K562 (cell line): ENCODE measurements at regions not wholly inside any gene's neighbourhood (a gene's known extent, or its start where the extent isn't known, plus 50 kb on each side); places are given as distances from the start of the nearest gene placed in this dataset.

Experiments used
- ATAC-seq: fragments of 200-7000 bp; cut with Tn5 transposase; 3 replicates; pipeline ENCODE4 v1.9.1; 2020; ENCODE audit warnings: moderate library complexity
- BruUV-seq: library from RNA; stranded (reverse); fragments of 400-500 nt; replicated peaks from 2 replicates; lab custom pipeline; 2021; lab: Mats Ljungman, UMichigan
- CTCF ChIA-PET: fragments of 300-600 bp; formaldehyde crosslinking; extraction: SDS; loops from one replicate; lab custom pipeline; 2021; ENCODE audit warnings: low intra/inter-chr PET ratio; lab: Yijun Ruan, JAX
- POLR2A ChIA-PET: fragments of 300-600, 350-650 bp; sonication (Branson Sonifier 250); formaldehyde crosslinking; extraction: SDS; loops from one replicate; lab custom pipeline; 2021; ENCODE audit warnings: antibody characterized with exemption, inconsistent platforms; lab: Yijun Ruan, JAX
- DNase-seq, 4 experiments: peaks; one replicate each; pipeline versions ENCODE4 v3.0.0 to v3.0.0-alpha.2; 2011 to 2018; ENCODE audit warnings: low spot score in 3 of 4, mixed read lengths in 3 of 4; ENCODE audit errors: extremely low read depth in 1 of 4
- FAIRE-seq: peaks from 2 replicates; lab custom pipeline; 2011; peaks lifted over from hg19 to GRCh38; lab: Jason Lieb, UNC
- H2AFZ ChIP-seq: 2 replicates; pipeline ENCODE4 v1.6.0; 2011; ENCODE audit warnings: low read depth, low read length, control low read depth, inconsistent platforms
- H3K27ac ChIP-seq: fragments of 200-600 bp; 3 replicates; pipeline ENCODE4 v1.8.0; 2011; ENCODE audit warnings: low read depth, mild to moderate bottlenecking, control low read depth, inconsistent platforms, low read length, moderate library complexity, mixed read lengths; ENCODE audit errors: extremely low read depth
- H3K27me3 ChIP-seq, 2 experiments: fragments of 300-600 bp in 1 of 2; 2 replicates in 1 of 2; 3 replicates in 1 of 2; pipeline versions ENCODE4 v1.6.0 to v1.8.0; 2011; ENCODE audit warnings: inconsistent platforms in 2 of 2, low read length in 2 of 2, mild to moderate bottlenecking in 1 of 2, mixed read lengths in 1 of 2, moderate library complexity in 1 of 2; ENCODE audit not compliant: control insufficient read depth in 2 of 2, insufficient read depth in 2 of 2
- H3K36me3 ChIP-seq: fragments of 300-600 bp; 3 replicates; pipeline ENCODE4 v1.8.0; 2011; ENCODE audit warnings: mild to moderate bottlenecking, low read length, inconsistent platforms; ENCODE audit not compliant: control insufficient read depth, insufficient read depth
- H3K4me1 ChIP-seq, 2 experiments: fragments of 200-600 bp in 1 of 2; replicated peaks in 1 of 2; 2 replicates in 1 of 2; 3 replicates in 1 of 2; pipeline versions ENCODE4 v1.5.1 to v1.8.0; 2011; ENCODE audit warnings: inconsistent platforms in 2 of 2, low read length in 2 of 2, mild to moderate bottlenecking in 1 of 2, mixed read lengths in 1 of 2, moderate library complexity in 1 of 2; ENCODE audit not compliant: control insufficient read depth in 2 of 2, insufficient read depth in 2 of 2
- H3K4me2 ChIP-seq: 2 replicates; pipeline ENCODE4 v1.6.1; 2011; ENCODE audit warnings: low read length, control low read depth, inconsistent platforms, mixed read lengths; ENCODE audit not compliant: insufficient read depth
- H3K4me3 ChIP-seq: fragments of 200-600 bp; sonication (generic), shearing (Covaris generic); 2 replicates; pipeline ENCODE4 v1.5.1; 2016; ENCODE audit warnings: control low read depth, inconsistent platforms
- H3K79me2 ChIP-seq: fragments of 200-600 bp; 3 replicates; pipeline ENCODE4 v1.8.0; 2011; ENCODE audit warnings: low read length, inconsistent platforms; ENCODE audit not compliant: control insufficient read depth, insufficient read depth
- H3K9ac ChIP-seq, 2 experiments: 2 replicates each; pipeline versions ENCODE4 v1.6.0 to v1.6.1; 2011; ENCODE audit warnings: low read depth in 2 of 2, low read length in 2 of 2, control low read depth in 1 of 2, inconsistent platforms in 1 of 2, mild to moderate bottlenecking in 1 of 2, mixed read lengths in 1 of 2; ENCODE audit not compliant: insufficient read depth in 1 of 2
- H3K9me1 ChIP-seq: one replicate; pipeline ENCODE4 v1.6.0; 2011; ENCODE audit warnings: inconsistent platforms, mild to moderate bottlenecking, low read length, moderate library complexity; ENCODE audit not compliant: control insufficient read depth, insufficient read depth
- H3K9me3 ChIP-seq: replicated peaks from 2 replicates; pipeline ENCODE4 v1.5.1; 2011; ENCODE audit warnings: low read depth, low read length, inconsistent platforms; ENCODE audit not compliant: control insufficient read depth, insufficient read depth
- H4K20me1 ChIP-seq: replicated peaks from 2 replicates; pipeline ENCODE4 v1.6.1; 2011; ENCODE audit warnings: low read length, inconsistent platforms, mixed read lengths; ENCODE audit not compliant: control insufficient read depth, insufficient read depth
- BCOR ChIP-seq: fragments of 450-650 bp; IDR thresholded peaks from 2 replicates; pipeline ENCODE4 v1.6.1; 2016
- FUS ChIP-seq: fragments of 200-400 bp; formaldehyde crosslinking; optimal IDR thresholded peaks from 2 replicates; pipeline ENCODE3; 2017; ENCODE audit warnings: low read depth, low read length
- HMGXB4 ChIP-seq: sonication (generic); formaldehyde crosslinking; IDR thresholded peaks from 2 replicates; pipeline ENCODE4 v1.8.1; 2023; ENCODE audit warnings: mild to moderate bottlenecking, missing genetic modification reagents
- KLF13 ChIP-seq: fragments of 450-650 bp; IDR thresholded peaks from 2 replicates; pipeline ENCODE4 v1.6.1; 2016; ENCODE audit warnings: missing genetic modification characterization, low read depth, mild to moderate bottlenecking, missing compliant biosample characterization, moderate library complexity, borderline replicate concordance
- SPI1 ChIP-seq: IDR thresholded peaks from 2 replicates; pipeline ENCODE4 v1.6.1; 2011; ENCODE audit warnings: low read depth, low read length, control low read depth, borderline replicate concordance
- TARDBP ChIP-seq: fragments of 450-650 bp; IDR thresholded peaks from 2 replicates; pipeline ENCODE4 v1.6.1; 2016
- ZBTB7A ChIP-seq: IDR thresholded peaks from 2 replicates; pipeline ENCODE4 v1.6.1; 2011; ENCODE audit warnings: low read depth, mild to moderate bottlenecking, low read length, moderate library complexity, borderline replicate concordance; ENCODE audit not compliant: control insufficient read depth
- ZNF121 ChIP-seq: sonication (generic); formaldehyde crosslinking; conservative IDR thresholded peaks from 2 replicates; pipeline ENCODE4 v1.8.0; 2022; ENCODE audit warnings: missing genetic modification reagents
- ZNF197 ChIP-seq: fragments of 200-800 bp; sonication (Bioruptor generic); IDR thresholded peaks from 2 replicates; pipeline ENCODE4 v1.6.1; 2016; ENCODE audit warnings: low read depth, missing genetic modification characterization, missing compliant biosample characterization
- ZZZ3 ChIP-seq: fragments of 450-650 bp; IDR thresholded peaks from 2 replicates; pipeline ENCODE4 v1.6.1; 2016; ENCODE audit warnings: antibody characterized with exemption, mild to moderate bottlenecking, moderate library complexity
- WGBS: fragments of 100-300 bp; shearing (Covaris generic); methylation state at CpG from one replicate; pipeline ENCODE4 v1.1.6; 2016; ENCODE audit warnings: low coverage, mixed read lengths; ENCODE audit not compliant: insufficient coverage; ENCODE audit errors: missing lambda C conversion rate; 5-methylcytosine and 5-hydroxymethylcytosine counted together
- in situ Hi-C: fragments of 300-500 bp; cut with MboI; formaldehyde crosslinking; loops from 4 replicates; pipeline ENCODE4 v1.15.0; 2018; ENCODE audit warnings: inconsistent platforms, mixed read lengths
- intact Hi-C: fragments of 100-400 bp; cut with micrococcal nuclease; formaldehyde crosslinking; loops from 2 replicates; pipeline ENCODE4 v1.14.2; 2022

- no peak for DNase-seq
- no peaks in the 10 kb centered on the region for H3K4me1 ChIP-seq
- TF ChIP-seq HMGXB4 (CRISPR knock-in tag) (no peak), FUS (no peak), SPI1 (no peak), ZNF197 (CRISPR knock-in tag) (no peak), TARDBP (no peak), ZNF121 (CRISPR knock-in tag) (no peak), ZBTB7A (no peak), BCOR (no peak), ZZZ3 (no peak), KLF13 (no peak)
- 4% methylated on average over 14 of the region's 14 CpGs for WGBS
- in situ Hi-C loops (loop anchor here (25.0 kb wide), 2 partner anchors 812 to 1062 kb away; no protein-coding TSS in a partner anchor), intact Hi-C loops (no loop called here)
- H3K36me3 ChIP-seq = no peaks in the 10 kb centered on the region
- no TSS peak for BruUV-seq
- H3K4me3 ChIP-seq = no peak overlapping the region
- peaks cover 0 to 9% of the 10 kb centered on the region in 2 experiments; a peak in 4 of 5 replicates for H3K27me3 ChIP-seq
- no peak overlapping the region for H3K9ac ChIP-seq
- no peak for FAIRE-seq
- H4K20me1 ChIP-seq = no peaks in the 10 kb centered on the region
- no peaks in the 10 kb centered on the region for H3K9me3 ChIP-seq
- H3K4me2 ChIP-seq = no peak overlapping the region
- no peak for ATAC-seq
- no peak overlapping the region for H2AFZ ChIP-seq
- ChIA-PET POLR2A (no interaction called here), CTCF (no interaction called here)
- no peak overlapping the region for H3K27ac ChIP-seq
- H3K79me2 ChIP-seq = no peaks in the 10 kb centered on the region
- no peaks in the 10 kb centered on the region for H3K9me1 ChIP-seq
Observed at GRCh38 chr15:85274315-85275050, 105.9 kb upstream of the AKAP13 start.
